Lung (tissue), 11 donors: ENCODE measurements at regions not wholly inside any gene's neighbourhood (a gene's known extent, or its start where the extent isn't known, plus 50 kb on each side); places are given as distances from the start of the nearest gene placed in this dataset.

Experiments used
- ATAC-seq: fragments of 200-7000 bp; cut with Tn5 transposase; one replicate; pipeline ENCODE4 v1.9.1; 2020; ENCODE audit warnings: moderate number of reproducible peaks; ENCODE audit not compliant: insufficient read depth, low FRiP score
- DNase-seq, 3 donors: peaks; one replicate each; pipeline ENCODE4 v3.0.0-alpha.2; 2013 to 2017
- H3K27ac ChIP-seq, 2 donors: one replicate each; pipeline ENCODE4 v1.5.1; 2013; ENCODE audit warnings: mild to moderate bottlenecking in 2 of 2, moderate library complexity in 2 of 2, control low read depth in 1 of 2, inconsistent platforms in 1 of 2, low read depth in 1 of 2, low read length in 1 of 2
- H3K27me3 ChIP-seq, 3 donors: one replicate each; pipeline ENCODE4 v1.5.1; 2013; ENCODE audit warnings: low read length in 2 of 3; ENCODE audit not compliant: control insufficient read depth in 3 of 3, insufficient read depth in 3 of 3
- H3K36me3 ChIP-seq, 4 donors: one replicate each; pipeline ENCODE4 v1.5.1; 2013; ENCODE audit warnings: low read length in 4 of 4, mild to moderate bottlenecking in 1 of 4, moderate library complexity in 1 of 4; ENCODE audit not compliant: control insufficient read depth in 4 of 4, insufficient read depth in 4 of 4
- H3K4me1 ChIP-seq, 5 donors: one replicate each; pipeline ENCODE4 v1.5.1; 2013; ENCODE audit warnings: low read length in 5 of 5, mild to moderate bottlenecking in 2 of 5, moderate library complexity in 1 of 5; ENCODE audit not compliant: control insufficient read depth in 5 of 5, insufficient read depth in 5 of 5
- H3K4me3 ChIP-seq: one replicate; pipeline ENCODE4 v1.5.1; 2013; ENCODE audit warnings: mild to moderate bottlenecking, control low read depth, moderate library complexity
- H3K9ac ChIP-seq, 2 donors: one replicate each; pipeline ENCODE4 v1.5.1; 2013; ENCODE audit warnings: low read length in 2 of 2, control low read depth in 1 of 2; ENCODE audit not compliant: insufficient read depth in 1 of 2
- H3K9me3 ChIP-seq, 4 donors: one replicate each; pipeline ENCODE4 v1.5.1; 2013; ENCODE audit warnings: low read length in 3 of 4, mild to moderate bottlenecking in 1 of 4, moderate library complexity in 1 of 4; ENCODE audit not compliant: control insufficient read depth in 4 of 4, insufficient read depth in 3 of 4
- CTCF ChIP-seq: IDR thresholded peaks from 2 replicates; pipeline ENCODE4 v1.5.1; 2012; ENCODE audit warnings: mild to moderate bottlenecking; ENCODE audit errors: control extremely low read depth, extremely low read depth
- WGBS, 2 donors: extraction: QIAGEN DNeasy Blood & Tissue Kit; methylation state at CpG; one replicate each; pipeline ENCODE4 v1.1.7; 2013; 5-methylcytosine and 5-hydroxymethylcytosine counted together
- donor health status: control.
- donor health status: control.
- donor health status: Bipolar disorder and iron deficiency.
- donor health status: healthy.
- donor health status: DM: yes; HTN: yes; CAD: no.

GRCh38 chr2:118696786-118697465 lies 150.5 kb downstream of the EN1 start:
- ATAC-seq: no peak
- WGBS, 2 donors: 64 to 67% methylated on average over 6 of the region's 6 CpGs
- no peak overlapping the region for H3K9ac ChIP-seq
- H3K36me3 ChIP-seq: no peaks in the 10 kb centered on the region
- TF ChIP-seq CTCF: no peak
- DNase-seq: no peak
- peaks cover 0 to 4% (median 0%) of the 10 kb centered on the region in 4 donors for H3K9me3 ChIP-seq
- H3K27ac ChIP-seq: no peak overlapping the region
- no peak overlapping the region for H3K4me3 ChIP-seq
- H3K4me1 ChIP-seq: no peaks in the 10 kb centered on the region
- H3K27me3 ChIP-seq: peaks cover 0 to 3% (median 0%) of the 10 kb centered on the region in 3 donors

- no peaks in the 10 kb centered on the region for H3K4me1 ChIP-seq
- ATAC-seq (no peak), DNase-seq (no peak)
- no peak overlapping the region for H3K9ac ChIP-seq
- H3K9me3 ChIP-seq: peaks cover 0 to 4% (median 0%) of the 10 kb centered on the region in 4 donors
- H3K36me3 ChIP-seq: no peaks in the 10 kb centered on the region
- no peaks in the 10 kb centered on the region for H3K27me3 ChIP-seq
- 51 to 70% methylated on average over 6 of the region's 6 CpGs for WGBS, 2 donors
- H3K4me3 ChIP-seq: no peak overlapping the region
- no peak for TF ChIP-seq CTCF
- H3K27ac ChIP-seq: no peak overlapping the region
Measured at GRCh38 chr2:118693287-118693822, 154.1 kb downstream of the EN1 start.

GRCh38 chr2:118689874-118690273 lies 157.6 kb downstream of the EN1 start:
- Histone ChIP-seq H3K27me3 (no peaks in the 10 kb centered on the region), H3K9me3 (peaks cover 0 to 4% (median 0%) of the 10 kb centered on the region in 4 donors), H3K4me1 (no peaks in the 10 kb centered on the region), H3K27ac (no peak overlapping the region), H3K36me3 (no peaks in the 10 kb centered on the region), H3K4me3 (no peak overlapping the region), H3K9ac (no peak overlapping the region)
- no peak for TF ChIP-seq CTCF
- WGBS, 2 donors: 82 to 91% methylated on average over 4 of the region's 4 CpGs
- DNase-seq (no peak), ATAC-seq (no peak)
